ENCODE measurements at regions not wholly inside any gene's neighbourhood (a gene's known extent, or its start where the extent isn't known, plus 50 kb on each side); places are given as distances from the start of the nearest gene placed in this dataset.
"Not testable (repeated sequence)": the region's sequence is repeated elsewhere in the genome, so short reads cannot be mapped to it uniquely, and the experiment has no call there.

DNA sequence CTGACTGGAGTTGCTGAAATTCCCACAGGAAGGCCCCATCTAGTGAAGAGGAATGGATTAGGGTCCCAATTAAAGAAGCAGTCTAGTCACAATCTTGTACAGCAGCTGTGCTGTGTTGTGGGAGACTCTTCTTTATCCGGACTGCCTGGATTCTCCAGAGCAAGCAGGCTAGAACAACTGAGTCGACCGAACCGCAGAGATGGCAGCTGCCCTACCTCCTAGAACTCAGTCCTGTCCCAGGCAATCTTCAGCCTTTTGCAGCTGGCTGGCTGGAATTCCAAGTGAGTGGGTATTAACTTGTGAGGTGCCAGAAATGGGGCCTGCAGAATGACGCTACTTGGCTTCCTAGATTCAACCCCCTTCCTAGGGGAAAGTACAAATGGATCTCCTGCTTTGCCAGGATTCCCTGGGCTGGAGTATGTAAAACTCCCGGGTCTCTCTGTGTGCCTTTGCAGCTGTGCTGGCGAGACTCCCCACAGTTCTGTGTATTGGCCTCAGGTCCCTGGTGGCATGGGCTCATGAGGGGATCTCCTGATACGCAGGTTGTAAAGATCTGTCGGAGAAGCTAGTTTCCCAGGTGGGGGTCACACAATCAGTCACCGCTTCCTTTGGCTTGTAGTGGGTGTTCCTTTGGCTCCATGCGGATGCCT, 1952.6 kb upstream of the LRRTM1 start:
- DNase-seq, result no peak

DNA sequence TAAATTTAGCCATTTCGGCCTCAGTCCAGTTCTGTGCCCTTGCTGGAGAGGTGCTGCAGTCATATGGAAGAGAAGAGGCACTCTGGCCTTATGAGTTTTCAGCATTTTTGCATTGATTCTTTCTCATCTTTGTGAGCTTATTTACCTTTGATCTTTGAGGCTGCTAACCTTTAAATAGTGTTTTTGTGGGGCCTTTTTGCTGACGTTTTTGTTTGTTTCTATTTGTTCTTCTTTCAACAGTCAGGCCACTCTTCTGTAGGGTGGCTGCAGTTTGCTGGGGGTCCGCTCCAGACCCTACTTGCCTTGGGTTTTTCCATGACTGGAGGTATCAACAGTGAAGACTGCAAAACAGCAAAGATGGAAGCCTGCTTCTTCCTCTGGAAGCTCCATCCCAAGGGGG, 1951.7 kb upstream of the LRRTM1 start:
- no peak for DNase-seq

DNA sequence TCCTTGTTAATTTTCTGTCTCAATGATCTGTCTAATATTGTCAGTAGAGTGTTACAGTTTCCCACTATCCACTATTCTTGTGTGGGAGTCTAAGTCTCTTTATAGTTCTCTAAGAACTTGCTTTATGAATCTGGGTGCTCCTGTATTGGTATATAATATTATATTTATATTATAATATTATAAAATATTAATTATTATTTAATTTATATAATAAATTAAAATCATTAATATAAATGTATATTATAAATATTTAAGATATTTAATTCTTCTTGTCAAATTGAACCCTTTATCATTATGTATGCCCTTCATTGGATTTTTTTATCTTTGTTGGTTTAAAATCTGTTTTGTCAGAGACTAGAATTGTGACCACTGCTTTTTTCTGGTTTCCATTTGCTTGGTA, 1950.2 kb upstream of the LRRTM1 start:
- no peak for DNase-seq

DNA sequence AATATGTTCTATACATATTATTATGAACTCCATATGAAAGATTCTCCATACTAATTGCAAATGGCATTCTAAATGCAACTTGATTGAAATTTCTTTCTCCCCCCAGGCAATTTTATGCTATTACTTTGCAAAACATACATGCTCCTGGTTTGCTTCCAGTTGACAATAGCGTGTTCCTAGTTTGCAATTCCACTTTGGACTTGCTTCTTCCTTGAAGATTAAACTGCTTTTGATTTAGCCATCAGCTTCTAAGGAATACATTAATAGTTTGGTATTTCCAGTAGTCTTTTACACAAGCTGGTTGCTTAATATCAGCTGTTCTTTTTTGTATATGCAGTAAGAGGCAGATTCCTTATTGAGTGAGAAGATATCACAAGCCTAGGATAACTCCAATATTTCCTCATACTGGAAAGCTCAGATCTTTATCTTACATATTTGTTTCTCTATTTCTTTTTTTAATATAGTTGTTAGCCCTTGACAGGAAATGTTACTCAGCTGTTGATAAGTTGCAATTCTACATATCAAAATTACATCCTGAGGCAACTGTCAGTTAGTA, 1941.7 kb upstream of the LRRTM1 start:
- no peak for DNase-seq

DNA sequence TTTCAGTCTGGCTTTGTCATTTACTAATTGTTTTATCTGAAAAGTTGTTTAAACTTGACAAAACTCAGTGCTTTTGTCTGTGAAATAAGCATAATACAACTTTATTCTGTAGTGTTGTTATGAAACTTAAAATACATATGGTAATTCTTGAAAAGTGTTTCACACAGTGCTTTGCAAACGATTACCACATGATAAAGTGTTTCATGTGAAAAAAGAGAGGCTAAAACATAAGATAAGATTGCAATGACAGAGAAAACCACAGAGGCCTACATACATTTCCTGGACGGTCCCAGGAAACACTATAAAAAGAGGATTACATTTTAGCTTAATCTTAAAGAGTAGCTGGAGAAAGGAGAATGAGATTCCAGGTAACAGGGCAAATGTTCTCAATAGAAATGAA, 1934.6 kb upstream of the LRRTM1 start:
- no peak for DNase-seq

DNA sequence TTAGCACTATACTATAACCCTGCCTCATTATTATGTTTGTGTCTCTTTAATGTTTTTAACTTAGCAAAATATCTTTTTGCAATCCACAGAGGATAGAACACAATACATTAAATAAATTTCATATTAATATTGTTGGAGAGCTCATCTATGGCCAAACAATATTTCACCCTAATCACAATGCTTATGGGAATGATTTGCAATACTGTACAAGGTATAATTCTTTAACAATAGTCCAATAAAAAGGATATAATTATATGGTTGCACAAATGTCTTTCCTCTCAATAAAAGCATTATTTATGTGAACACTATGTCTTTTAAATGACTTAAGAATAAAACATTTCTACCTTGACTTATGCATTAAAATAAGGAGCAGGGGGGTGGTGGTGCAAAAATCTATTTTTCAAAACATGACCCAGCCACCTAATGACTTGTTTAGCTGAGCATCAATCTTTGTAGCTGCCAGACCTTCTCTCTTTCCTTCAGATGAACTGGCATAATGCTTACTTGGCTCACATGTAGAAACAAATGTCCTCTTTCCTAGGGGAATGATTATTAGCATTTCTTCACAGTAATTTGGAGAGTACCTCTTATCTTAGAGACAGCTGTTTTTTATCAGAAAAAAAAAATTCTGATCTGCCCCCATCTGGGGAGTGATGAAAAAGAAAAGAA, 1933.6 kb upstream of the LRRTM1 start:
- no peak for DNase-seq

DNA sequence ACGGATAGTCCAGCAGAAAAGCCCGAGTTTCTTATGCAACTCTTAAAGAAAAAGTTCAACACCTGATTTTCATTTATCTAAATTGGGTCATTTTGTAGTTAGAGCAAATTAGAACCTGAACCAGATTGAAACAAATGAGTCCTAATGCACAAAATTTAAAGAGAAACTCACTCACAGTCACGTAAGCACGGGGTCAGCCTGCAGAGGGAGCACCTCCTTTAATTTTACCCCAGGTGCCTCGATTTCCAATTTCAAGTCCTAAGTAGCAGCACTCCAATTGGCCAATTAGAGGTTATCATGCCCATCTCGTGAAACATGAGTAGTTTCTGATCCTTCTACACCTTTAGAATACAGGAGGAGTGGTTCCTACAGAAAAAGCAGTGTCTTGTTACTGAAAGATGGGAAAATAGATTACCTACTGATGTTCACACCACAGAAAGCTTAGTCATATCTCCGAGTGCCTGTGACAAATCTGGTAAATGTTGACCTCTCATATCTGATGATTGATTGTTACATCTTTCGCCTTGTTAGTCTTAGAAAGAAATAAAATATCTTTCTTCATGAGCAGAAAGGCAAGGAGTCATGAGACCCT, 1929.8 kb upstream of the LRRTM1 start:
- DNase-seq, result no peak

DNA sequence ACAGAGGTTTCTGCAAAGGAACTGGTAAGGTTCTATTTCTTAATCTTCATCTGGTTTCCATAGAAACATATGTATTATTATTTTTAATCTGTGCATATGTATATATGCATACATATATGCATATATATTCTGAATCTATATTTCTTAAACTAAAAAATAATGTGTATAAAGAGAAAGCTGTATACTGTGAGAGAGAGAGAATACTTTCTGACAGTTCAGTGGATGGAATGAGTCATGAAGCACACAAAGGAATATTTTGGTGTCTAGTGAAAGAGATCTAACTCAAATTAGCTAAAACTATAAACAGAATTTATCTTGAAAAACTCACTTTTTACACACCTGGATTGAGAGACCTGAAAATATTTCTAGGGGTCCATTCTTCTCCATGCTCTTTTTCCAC, 1929.3 kb upstream of the LRRTM1 start:
- DNase-seq, result no peak

DNA sequence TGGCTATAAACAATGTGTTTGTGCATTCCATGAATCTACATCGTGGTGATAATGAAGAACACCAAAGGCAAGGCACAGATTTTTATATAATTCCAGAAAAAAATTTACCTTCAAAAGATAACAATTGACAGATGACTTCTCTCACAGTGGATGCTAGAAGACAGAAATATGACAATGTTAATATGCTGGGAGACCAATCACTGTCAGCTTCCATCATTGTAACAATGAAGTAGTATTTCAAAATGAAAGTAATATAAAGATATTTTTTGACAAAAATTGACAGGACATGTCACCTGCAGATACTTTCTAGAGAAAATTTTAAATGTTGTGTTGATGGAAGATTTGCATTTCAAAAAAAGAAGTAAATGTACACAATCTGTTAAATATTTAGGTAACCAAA, 1925.9 kb upstream of the LRRTM1 start:
- no peak for DNase-seq

DNA sequence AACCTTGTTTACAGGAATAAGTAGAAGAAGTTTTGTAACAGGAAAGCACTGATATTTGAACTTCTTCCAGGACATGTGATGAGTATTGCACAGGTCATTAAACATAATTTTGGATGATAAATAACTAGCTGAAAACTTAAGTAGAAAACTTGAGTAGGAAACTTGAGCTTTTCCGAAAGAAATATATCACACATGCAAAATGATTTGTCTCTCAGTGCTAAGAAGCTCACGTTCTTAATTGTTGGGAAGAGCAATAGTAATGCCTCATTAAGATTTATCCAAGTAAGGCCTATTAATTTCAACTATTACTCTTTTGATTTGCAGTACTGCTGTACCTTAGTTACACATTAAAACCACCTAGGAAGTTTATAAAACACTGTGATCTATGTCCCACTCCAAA, 1921.9 kb upstream of the LRRTM1 start:
- DNase-seq, result no peak

DNA sequence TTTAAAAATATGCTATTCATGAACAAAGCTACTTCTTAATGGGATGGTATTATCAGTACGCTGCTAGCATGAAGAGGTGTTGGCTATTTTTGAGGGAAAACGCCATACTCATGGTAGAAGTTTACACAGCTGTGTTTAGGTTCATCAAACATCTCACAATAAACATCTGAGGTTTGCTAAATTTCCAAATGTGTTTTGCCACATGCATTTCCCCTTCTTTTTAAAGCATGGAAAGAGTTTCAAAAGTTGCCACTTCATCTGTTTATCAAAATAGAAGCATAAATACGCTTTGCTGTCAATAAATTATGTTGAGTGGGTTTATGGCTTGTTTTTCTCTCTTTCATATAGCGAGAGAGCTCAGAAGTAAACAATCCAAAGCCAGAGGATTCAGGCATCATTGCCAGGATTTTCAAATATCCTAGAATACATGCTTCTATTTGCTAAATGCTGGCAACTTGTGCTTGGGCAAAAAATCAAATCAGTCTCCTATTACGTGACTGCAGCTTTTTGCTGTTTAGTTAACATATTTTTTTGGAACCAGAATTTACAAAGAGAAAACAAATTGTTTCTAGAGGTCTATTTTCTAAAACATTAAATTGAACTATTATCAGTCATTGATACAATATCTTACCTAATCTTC, 1919.9 kb upstream of the LRRTM1 start:
- DNase-seq, result no peak

DNA sequence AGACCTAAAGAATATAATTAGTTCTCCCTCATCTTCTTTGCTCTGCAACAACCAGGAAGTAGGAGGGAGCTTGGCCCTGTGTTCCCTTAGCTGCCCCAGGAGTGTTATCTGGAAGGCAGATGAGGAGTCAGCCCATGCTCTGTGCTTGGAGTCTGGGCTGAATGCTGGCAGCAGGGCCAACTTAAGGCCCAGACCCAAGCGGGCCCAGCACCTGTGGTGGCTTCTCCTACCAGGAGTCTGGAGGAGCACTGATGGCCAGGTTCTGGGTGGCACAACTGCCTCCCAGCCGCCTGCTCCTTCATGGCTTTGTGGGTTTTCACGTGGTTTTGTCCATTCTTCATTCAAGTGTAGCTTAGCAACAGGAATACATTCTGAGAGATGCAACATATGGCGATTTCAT, 1910.7 kb upstream of the LRRTM1 start:
- DNase-seq, result no peak

DNA sequence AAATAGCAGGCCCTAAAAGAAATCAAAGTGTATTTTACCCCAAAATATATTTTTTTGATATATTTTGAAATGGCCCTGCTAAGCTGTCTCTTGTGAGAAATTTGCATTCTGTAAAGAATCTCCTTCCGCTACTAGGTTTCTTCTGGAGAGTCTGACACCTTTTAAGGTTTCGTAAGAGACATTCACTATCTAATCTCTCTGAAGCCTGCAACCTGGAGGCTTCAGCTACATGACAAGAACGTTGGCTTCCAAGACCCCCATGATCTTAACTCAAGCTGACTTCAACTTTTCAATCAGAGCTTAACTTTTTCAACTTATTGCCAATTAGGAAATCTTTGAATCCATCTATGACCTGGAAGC, 1894.9 kb upstream of the LRRTM1 start:
- DNase-seq, result no peak

DNA sequence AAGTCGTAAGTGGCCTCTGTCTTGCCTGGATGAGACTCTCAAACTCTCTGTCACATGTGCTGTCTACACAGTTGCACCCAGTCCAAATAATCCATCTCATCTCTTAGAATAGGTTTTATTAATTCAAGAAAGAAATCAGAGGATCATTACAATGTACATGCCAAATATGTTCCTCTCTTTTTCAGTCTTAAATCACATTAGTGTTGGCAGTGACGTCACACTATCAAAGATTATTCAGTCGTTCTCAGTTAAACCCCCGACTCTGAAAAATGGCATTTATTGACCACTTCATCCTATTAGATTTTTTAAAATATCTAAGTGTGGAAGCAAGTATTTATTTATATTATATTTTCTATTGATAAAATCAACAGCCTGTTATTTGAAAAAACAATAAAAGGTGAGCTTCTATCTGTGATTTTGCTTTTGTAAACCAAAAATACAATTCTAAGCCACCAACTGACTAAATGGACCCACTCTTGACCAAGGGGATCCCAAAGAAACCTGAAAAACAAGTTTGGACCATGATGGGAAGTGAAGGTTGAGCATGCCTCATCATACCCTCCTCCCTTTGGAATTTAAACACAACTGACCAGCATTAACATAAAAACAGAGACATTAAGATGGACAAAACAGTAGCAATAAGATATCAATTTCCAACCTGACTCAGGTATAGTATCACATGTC, 1894.4 kb upstream of the LRRTM1 start:
- DNase-seq, result no peak

DNA sequence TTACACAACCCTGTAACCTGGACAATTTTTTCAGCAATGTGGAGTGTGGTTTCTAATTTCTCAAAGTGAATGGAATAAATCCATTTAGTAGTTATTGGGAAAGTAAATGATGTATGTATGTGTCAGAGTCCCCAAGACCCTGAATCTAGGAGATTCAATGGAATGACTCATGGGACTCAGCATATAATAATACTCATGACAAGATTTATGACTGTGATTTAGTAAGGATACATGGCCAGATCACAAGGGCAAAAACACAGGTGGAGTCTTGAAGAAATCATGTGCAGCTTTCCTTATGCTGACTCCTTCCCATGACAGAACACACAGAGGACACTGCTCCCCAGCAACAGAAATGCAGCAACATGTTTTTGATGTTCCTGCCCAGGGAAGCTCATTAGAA, 1877.7 kb upstream of the LRRTM1 start:
- no peak for DNase-seq

DNA sequence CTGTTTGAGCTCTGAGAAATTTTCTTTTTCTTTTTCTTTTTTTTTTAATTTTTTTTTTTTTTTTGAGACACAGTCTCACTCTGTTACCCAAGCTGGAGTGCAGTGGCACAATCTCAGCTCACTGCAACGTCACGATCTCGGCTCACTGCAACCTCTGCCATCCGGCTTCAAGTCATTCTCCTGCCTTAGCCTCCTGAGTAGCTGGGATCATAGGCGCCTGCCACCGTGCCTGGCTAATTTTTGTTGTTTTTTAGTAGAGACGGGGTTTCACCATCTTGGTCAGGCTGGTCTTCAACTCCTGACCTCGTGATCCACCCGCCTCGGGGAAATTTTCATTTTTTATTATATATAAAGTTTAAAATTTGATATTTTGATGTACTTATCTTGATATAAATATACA, 1870.7 kb upstream of the LRRTM1 start:
- not testable (repeated sequence) for DNase-seq

DNA sequence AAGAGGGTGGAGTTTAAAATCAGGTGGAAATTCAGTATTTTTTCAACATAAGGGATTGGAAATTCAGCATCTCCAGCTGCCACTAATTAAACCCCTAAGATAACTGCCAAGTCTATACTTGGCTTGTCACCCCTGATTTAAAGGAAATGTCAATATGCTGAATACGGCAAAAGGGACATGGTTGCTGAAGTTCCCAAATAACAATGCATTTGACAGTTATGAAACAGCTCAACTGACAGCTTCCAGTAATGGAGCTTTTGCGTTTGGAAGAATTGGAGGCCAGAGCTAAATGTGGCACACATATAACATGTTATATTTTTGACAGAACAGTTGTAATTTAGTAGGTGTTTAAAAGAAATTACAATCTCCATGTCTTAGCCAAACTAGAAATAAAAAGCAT, 1867.9 kb upstream of the LRRTM1 start:
- DNase-seq, result no peak

DNA sequence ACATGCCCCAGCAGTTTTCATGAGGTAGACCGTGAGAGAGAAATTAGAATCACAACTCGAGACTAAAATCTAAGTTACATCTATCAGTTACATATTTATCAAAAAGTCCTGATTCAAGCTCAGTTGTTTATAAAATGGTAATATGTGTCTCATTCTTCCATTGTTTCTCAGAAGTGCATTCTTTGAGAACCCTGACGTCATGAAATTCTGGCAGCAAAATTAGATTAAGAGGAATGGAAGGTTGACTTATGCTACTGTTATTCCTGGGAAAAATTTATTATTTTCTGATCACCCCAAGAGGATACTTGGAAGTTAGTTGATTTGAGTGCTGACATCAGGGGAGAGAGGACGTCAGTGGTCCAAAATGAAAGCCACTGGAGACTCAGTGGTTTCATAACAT, 1864.8 kb upstream of the LRRTM1 start:
- no peak for DNase-seq

DNA sequence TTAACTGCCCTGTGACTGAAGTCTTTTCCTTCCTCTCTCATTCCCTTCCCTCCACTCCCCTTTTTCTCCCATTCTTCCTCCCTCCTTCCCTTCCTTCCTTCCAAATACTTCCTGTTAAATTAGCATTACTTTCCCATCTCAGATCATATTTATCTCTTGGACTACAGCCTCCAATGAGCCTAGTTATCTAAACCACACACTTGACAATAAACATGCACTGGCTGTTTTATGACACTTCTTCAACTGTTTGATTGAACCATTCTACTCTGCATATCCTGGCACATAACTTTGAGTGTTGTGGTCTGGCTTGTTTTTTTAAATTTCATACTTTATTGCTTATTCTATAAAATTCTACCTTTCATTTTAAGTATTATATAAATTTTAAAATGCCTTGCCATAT, 1860.8 kb upstream of the LRRTM1 start:
- DNase-seq, result no peak

DNA sequence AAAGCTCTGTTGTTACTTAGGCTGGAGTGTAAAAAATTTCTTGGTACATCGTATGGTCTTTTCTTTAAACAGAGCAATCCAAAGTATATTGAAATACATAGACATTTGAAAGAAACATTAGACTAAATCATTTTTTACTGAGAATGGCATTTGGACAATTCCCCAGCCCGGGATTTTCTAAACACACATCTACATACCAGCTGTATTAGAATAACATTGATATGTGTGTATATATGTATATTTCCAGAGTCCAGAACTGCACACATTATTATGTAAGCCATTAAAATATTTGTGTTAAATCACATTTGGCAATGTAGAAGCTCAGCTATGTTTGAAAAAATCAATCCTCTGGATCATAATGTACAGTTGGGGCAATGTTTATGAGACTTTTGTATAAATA, 1853.6 kb upstream of the LRRTM1 start:
- DNase-seq, result no peak

DNA sequence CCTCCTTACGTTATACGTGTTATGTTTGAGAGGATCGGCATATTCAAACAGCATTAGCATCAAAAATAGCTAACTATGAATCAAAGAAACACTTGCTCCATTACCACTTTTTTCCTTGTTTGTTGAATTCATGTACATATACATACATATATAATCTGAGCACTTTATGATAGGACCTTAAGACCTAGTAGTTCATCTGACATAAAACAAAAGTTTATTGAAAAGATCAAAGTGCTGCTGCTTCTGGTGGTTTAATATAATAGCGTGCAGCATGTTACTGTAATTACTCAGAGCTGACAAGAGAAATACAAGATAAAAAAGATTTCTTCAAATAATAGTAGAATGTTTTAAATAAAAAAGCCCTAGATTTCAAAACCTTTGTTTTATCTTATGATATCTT, 1850.9 kb upstream of the LRRTM1 start:
- no peak for DNase-seq

DNA sequence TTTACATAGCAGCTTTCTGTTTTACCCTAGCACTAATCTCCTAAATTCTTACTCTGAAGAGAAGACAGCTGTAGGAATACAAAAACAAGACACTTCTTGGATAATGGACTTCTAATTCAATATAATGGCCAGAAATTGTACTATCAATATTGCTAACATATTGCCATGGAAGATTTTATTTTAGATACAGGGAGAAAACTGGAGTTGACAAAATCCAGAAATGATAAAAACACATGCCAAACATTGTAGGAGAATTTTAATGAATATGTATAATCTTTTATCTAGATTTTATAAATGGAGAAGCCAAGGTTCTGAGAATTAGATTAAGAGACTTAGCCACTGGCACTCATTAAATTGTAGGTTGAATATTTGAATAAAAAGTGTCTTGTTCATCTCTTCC, 1838.8 kb upstream of the LRRTM1 start:
- no peak for DNase-seq

DNA sequence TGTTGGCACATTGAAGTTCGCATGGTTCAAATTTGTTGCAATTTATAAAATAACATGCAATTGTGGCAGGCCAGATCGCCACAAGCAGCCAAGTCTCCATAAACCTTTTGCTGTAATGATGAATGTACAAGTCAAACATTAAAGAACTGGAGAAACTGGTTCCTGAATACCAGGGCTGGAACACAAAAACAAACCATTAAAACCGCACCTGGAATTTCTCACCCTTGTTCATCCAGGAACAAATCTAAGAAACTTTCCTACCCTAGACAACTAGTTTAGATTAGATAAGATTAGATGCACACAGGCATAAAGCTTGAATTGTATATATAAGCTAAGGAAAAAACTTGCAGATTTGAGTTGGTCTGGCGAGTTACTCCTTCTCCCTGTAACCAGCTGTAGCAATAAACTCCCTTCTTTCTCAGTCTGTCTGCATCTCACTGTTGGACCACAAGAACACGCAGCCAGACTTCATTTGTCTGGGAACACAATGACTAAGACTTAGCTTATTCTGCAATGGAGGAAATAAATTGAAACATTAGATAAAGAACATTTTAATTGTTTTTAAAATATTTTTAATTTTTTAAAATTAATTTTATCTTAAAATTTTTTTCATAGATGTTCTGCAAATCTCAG, 1835.5 kb upstream of the LRRTM1 start:
- no peak for DNase-seq

Data from activated naive CD4-positive, alpha-beta T cell treated with Interleukin-2 at 50 U/mL for 16 hours (primary cell).